Activated CD8-positive, alpha-beta memory T cell treated with anti-CD3 and anti-CD28 coated beads for 24 hours (primary cell): ENCODE measurements at regions not wholly inside any gene's neighbourhood (a gene's known extent, or its start where the extent isn't known, plus 50 kb on each side); places are given as distances from the start of the nearest gene placed in this dataset.

Experiments
- DNase-seq: peaks from one replicate; pipeline ENCODE4 v3.0.0-alpha.2; 2020

- peak; percentile 55 for DNase-seq
These were observed 117.1 kb upstream of the SERF1B start for GRCh38 chr5:69907941-69908340.

DNA sequence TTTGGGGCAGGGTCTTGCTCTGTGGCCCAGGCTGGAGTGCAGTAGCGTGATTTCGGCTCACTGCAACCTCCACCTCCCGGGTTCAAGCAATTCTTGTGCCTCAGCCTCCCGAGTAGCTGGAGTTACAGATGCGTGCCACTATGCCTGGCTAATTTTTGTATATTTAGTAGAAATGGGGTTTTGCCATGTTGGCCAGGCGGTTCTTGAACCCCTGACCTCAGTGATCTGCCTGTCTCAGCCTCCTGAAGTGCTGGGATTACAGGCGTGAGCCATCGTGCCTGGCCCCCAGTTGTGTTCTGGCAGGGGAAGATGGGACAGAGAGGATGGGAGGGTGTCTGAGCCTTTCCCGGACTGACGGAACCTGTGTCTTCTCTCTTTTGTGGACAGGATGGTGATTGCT lies 111.3 kb upstream of the SERF1B start:
- peak; percentile 55 for DNase-seq
